HG03342 (cell line): ENCODE measurements at regions not wholly inside any gene's neighbourhood (a gene's known extent, or its start where the extent isn't known, plus 50 kb on each side); places are given as distances from the start of the nearest gene placed in this dataset.

ENCODE experiments used
- ATAC-seq: cut with Tn5 transposase; IDR thresholded peaks from one replicate; pipeline ENCODE4 v1.9.1; 2021; ENCODE audit warnings: mild to moderate bottlenecking, moderate library complexity; ENCODE audit not compliant: unreplicated experiment

GRCh38 chr3:124429129-124429815 is 301.0 kb upstream of the UMPS start:
- no peak for ATAC-seq

DNA sequence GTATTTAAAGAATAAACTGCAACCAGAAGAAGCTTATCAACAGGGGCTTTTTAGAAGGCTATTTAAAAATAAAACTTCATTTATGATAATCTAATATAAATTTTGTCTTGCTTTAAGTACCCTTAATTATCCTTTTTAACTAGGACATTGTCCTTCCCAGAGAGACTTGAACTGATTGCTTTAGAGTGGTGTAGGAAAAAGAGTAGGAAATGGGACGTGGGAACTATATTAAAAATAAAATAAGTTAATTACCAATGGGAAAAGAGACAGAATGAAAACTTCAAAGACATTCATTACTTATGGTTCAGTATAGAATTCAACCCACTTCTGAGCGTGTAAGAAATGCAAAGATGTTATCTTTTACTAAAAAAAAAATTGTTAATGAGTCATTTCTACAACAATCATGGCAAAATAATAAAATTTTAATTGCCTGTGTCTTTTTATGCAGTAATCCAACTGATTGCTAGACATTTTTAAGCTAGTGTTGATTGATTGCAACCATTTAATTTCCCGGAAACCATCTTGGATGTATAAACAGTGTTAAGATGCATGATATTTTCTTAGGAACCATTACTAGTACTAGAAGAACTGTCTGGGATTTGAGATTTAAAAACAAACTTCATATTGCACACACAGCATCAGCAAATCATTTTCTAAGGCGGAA is 298.8 kb upstream of the UMPS start:
- ATAC-seq = no peak

DNA sequence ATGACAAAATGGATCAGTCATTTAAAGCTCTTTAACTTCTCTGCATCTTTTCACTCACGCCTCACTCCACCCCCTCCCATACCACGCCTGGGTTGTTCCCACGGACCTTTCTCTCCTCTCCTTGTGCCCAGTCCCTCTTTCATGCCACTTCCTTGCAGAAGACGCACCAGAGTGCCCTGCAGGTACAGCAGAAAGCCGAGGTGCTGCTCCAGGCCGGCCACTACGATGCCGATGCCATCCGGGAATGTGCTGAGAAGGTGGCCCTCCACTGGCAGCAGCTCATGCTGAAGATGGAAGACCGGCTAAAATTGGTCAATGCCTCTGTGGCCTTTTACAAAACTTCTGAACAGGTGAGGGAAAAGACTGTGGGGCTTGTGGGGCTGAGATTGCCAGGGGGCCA is 296.1 kb upstream of the UMPS start:
- no peak for ATAC-seq

GRCh38 chr3:124435467-124435866 is 294.8 kb upstream of the UMPS start:
- no peak for ATAC-seq

GRCh38 chr3:124438813-124439212 is 291.4 kb upstream of the UMPS start:
- no peak for ATAC-seq

DNA sequence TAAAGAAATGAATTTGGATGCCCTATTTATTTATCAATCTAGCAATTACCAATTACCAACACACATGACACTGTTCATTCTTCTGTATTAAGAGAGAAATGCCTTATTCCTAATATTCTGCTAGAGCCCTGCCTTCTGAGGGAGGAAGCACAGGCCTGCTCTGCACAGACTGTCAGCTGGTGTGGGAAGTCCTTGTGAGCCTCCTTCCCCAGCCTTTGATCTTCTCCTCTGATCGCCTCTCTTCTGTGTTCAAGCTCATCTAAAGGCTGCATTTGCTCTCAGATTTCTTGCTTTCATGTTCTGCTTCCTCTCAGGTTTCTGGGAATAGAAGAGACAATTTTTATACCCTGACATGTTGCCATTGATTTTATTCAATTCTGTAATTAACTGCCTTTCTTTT is 290.6 kb upstream of the UMPS start:
- ATAC-seq = no peak

- ATAC-seq = no peak
Observed at GRCh38 chr3:124441766-124442165, 288.5 kb upstream of the UMPS start.

DNA sequence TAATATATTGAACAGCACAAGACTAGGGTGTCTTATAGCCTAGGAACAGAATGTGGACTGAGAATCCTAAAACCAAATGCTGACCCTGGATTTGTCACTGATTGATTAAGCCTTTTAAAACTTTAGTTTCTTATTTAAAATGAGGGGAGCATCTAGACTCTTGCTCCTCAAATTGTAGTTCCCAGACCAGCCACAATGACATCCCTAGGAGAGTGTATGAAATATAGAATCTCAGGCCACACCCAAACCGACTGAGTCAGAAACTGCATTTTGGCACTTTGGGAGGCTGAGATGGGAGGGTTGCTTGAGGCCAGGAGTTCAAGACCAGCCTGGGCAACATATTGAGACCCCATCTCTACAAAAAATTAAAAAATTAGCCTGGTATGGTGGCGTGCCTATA is 287.8 kb upstream of the UMPS start:
- ATAC-seq = no peak

- no peak for ATAC-seq
Observed at GRCh38 chr3:124443446-124443845, 286.8 kb upstream of the UMPS start.

GRCh38 chr3:124444075-124444474 is 286.2 kb upstream of the UMPS start:
- no peak for ATAC-seq

- ATAC-seq = no peak
Observed at GRCh38 chr3:124444896-124445295, 285.4 kb upstream of the UMPS start.

- no peak for ATAC-seq
Observed at GRCh38 chr3:124447845-124448244, 282.4 kb upstream of the UMPS start.

- ATAC-seq = no peak
Observed at GRCh38 chr3:124448954-124449353, 281.3 kb upstream of the UMPS start.

GRCh38 chr3:124450366-124450765 is 279.9 kb upstream of the UMPS start:
- no peak for ATAC-seq

DNA sequence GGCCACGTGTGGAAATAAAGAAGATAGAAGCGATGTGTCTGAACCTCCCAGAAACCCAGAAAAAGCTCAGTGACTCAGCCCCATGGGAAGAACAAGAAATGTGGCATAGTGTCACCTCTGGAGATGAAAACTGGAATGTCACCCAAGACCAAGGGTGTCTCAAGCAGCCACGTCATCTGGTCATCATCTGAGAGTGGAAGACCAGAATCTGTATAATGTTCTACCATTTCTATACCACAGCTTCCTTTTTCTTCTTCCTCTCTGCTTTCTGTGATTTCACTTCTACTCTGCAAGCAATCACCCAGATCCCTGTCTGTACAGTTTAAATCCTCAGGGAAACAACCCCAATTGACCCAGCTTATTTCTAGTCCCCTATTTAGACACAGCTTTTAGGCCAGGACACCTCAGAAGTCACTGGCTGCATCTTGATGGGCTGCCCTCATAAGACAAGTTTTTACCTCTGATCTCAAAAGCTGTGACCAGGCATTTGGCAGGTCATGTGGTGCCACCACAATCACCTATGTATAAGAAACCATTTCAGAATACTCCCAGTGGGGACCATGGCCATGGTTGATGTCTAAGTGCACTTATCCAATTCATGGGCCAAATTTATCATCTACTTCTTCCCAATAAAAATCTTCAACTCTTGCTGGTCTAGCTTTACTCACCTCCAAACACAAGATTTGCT is 278.5 kb upstream of the UMPS start:
- ATAC-seq = peak; percentile 47

- ATAC-seq = no peak
Observed at GRCh38 chr3:124453189-124453588, 277.1 kb upstream of the UMPS start.

DNA sequence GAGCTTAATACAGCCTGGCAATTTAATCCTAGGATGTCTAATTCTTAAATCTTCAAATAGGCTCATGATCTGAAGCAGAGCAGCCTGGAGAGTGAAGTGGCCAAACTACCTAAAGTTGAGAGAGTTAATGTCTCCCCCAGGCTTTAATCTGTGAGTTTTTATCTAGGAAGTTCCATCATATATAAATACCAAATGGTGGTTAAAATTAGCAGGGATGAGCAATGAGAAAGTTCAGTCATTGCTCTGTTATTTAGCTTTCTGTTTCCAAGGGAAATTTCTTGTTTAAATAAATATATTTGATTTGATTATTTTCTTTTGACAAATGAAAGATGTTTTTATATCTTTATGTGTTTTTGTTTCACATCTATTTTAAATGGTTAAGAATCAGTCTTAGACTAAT is 274.4 kb upstream of the UMPS start:
- no peak for ATAC-seq

DNA sequence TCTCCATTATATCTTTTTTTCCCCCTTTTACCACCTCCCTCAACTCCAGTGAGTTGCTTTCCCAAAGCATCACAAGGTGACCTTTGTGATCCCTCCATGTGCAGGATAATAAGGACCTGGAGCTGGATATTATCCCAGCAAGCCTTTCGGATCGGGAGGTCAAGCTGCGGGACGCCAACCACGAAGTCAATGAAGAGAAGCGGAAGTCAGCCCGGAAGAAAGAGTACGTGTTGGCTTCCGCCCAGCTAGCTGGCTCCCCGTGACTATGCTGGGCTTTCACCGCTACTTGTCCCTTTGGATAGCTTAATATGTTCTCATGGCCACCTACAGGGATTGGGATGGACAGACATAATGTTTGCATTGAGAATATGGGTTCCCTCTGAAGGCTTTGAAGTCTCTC is 273.7 kb upstream of the UMPS start:
- ATAC-seq = no peak

DNA sequence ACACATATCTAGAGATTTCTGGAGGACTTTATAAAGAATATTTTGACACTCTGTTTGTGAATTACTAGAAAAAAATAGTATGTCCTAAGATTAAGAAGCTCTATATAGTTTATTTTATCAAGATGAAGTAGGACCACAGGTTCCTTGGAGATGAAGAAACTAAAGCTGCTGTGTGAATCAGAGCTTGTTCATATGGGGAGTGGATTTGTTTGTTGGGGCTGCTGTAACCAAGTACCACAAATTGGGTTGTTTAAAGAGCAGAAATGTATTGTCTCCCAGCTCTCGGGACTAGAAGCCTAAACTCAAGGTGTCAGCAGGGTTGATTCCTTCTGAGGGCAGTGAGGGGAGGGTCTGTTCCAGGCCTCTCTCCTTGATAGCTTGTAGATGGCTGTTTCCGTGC is 270.6 kb upstream of the UMPS start:
- no peak for ATAC-seq

- no peak for ATAC-seq
Observed at GRCh38 chr3:124461126-124461525, 269.1 kb upstream of the UMPS start.

- ATAC-seq = no peak
Observed at GRCh38 chr3:124461838-124462632, 268.2 kb upstream of the UMPS start.
